Hepatocyte (in vitro differentiated cells): ENCODE measurements at regions not wholly inside any gene's neighbourhood (a gene's known extent, or its start where the extent isn't known, plus 50 kb on each side); places are given as distances from the start of the nearest gene placed in this dataset.

Source experiments
- DNase-seq: peaks from one replicate; pipeline ENCODE4 v3.0.0-alpha.2; 2016; ENCODE audit warnings: low spot score
- H2AFZ ChIP-seq: fragments of 200-600 bp; sonication (generic); 2 replicates; pipeline ENCODE4 v1.6.0; 2016; ENCODE audit warnings: antibody characterized with exemption, mild to moderate bottlenecking
- H3K27ac ChIP-seq: fragments of 200-600 bp; sonication (generic); 2 replicates; pipeline ENCODE4 v1.5.1; 2016; ENCODE audit warnings: mild to moderate bottlenecking
- H3K27me3 ChIP-seq: fragments of 200-600 bp; sonication (generic); 2 replicates; pipeline ENCODE4 v1.6.1; 2016
- H3K36me3 ChIP-seq: fragments of 200-600 bp; sonication (generic); replicated peaks from 2 replicates; pipeline ENCODE4 v1.5.1; 2016; ENCODE audit warnings: low read depth; ENCODE audit not compliant: insufficient read depth
- H3K4me1 ChIP-seq: fragments of 200-600 bp; sonication (generic); 2 replicates; pipeline ENCODE4 v1.5.1; 2016; ENCODE audit warnings: mild to moderate bottlenecking, moderate library complexity; ENCODE audit not compliant: insufficient read depth
- H3K4me2 ChIP-seq: fragments of 200-600 bp; sonication (generic); 2 replicates; pipeline ENCODE4 v1.6.0; 2016
- H3K4me3 ChIP-seq: fragments of 200-600 bp; sonication (generic); 2 replicates; pipeline ENCODE4 v1.5.1; 2016; ENCODE audit warnings: mild to moderate bottlenecking
- H3K79me2 ChIP-seq: fragments of 200-600 bp; sonication (generic); 2 replicates; pipeline ENCODE4 v1.6.0; 2017; ENCODE audit warnings: mild to moderate bottlenecking
- H3K9me2 ChIP-seq: fragments of 200-600 bp; sonication (generic); replicated peaks from 2 replicates; pipeline ENCODE4 v1.6.0; 2017; ENCODE audit warnings: mild to moderate bottlenecking; ENCODE audit not compliant: insufficient read depth
- H3K9me3 ChIP-seq: fragments of 200-600 bp; sonication (generic); 2 replicates; pipeline ENCODE4 v1.5.1; 2016; ENCODE audit warnings: low read depth, mild to moderate bottlenecking
- H4K20me1 ChIP-seq: fragments of 200-600 bp; sonication (generic); 2 replicates; pipeline ENCODE4 v1.6.0; 2016; ENCODE audit warnings: mild to moderate bottlenecking; ENCODE audit not compliant: insufficient read depth, poor library complexity, severe bottlenecking
- EZH2 ChIP-seq: fragments of 200-600 bp; sonication (generic); IDR thresholded peaks from 2 replicates; pipeline ENCODE4 v1.6.1; 2016; ENCODE audit warnings: antibody characterized with exemption, mild to moderate bottlenecking, borderline replicate concordance
- EZH2phosphoT487 ChIP-seq: fragments of 200-600 bp; sonication (generic); IDR thresholded peaks from one replicate; pipeline ENCODE4 v1.6.1; 2018; ENCODE audit warnings: antibody characterized with exemption, mild to moderate bottlenecking, low read depth, moderate library complexity; ENCODE audit not compliant: unreplicated experiment, severe bottlenecking
- WGBS: methylation state at CpG from one replicate; pipeline ENCODE4 v1.1.6; 2016; ENCODE audit warnings: low lambda C conversion rate; ENCODE audit errors: missing lambda C conversion rate; 5-methylcytosine and 5-hydroxymethylcytosine counted together
- TF ChIP-seq, protein P1 (sequence below): fragments of 200-600 bp; sonication (generic); IDR thresholded peaks from 2 replicates; pipeline ENCODE4 v1.5.1; 2016; ENCODE audit warnings: antibody characterized with exemption, mild to moderate bottlenecking; ENCODE audit not compliant: poor library complexity

DNA sequence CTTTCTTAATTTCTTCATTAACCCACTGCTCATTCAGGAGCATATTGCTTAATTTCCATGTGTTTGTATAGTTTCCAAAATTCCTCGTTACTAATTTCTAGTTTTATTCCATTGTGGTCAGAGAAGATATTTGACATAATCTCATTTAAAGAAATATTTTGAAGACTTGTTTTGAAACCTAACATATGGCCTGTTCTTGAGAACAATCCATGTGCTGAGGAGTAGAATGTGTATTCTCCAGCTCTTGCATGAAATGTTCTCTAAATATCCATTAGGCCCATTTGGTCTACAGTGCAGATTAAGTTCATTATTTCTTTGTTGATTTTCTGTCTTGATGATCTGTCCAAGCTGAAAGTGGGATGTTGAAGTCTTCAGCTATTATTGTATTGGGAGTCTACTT lies 251.7 kb downstream of the ALDH8A1 start:
- H3K9me2 ChIP-seq: no peaks in the 10 kb centered on the region

DNA sequence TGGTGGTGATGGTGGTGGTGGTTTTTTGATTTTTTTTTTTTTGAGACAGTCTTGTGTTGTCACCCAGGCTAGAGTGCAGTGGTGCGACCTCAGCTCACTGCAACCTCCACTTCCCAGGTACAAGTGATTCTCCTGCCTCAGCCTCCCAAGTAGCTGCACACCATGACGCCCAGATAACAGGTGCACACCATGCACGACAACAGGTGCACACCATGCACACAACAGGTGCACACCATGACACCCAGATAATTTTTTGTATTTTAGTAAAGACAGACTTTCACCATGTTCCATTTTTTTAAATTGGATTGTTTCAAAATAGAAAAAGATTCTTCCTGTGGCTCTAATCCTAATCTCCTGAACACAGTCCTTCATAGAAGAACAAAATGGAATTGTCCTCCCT lies 257.9 kb downstream of the ALDH8A1 start:
- no peaks in the 10 kb centered on the region for H3K79me2 ChIP-seq
- no peak overlapping the region for H2AFZ ChIP-seq
- H3K27ac ChIP-seq: no peak overlapping the region
- no peaks in the 10 kb centered on the region for H3K4me1 ChIP-seq
- 93% methylated on average over 3 of the region's 3 CpGs for WGBS
- no peak overlapping the region for H3K4me3 ChIP-seq
- no peaks in the 10 kb centered on the region for H3K36me3 ChIP-seq
- no peaks in the 10 kb centered on the region for H3K27me3 ChIP-seq
- TF ChIP-seq EZH2 (no peak), EZH2phosphoT487 (no peak)
- TF ChIP-seq, protein P1, sequence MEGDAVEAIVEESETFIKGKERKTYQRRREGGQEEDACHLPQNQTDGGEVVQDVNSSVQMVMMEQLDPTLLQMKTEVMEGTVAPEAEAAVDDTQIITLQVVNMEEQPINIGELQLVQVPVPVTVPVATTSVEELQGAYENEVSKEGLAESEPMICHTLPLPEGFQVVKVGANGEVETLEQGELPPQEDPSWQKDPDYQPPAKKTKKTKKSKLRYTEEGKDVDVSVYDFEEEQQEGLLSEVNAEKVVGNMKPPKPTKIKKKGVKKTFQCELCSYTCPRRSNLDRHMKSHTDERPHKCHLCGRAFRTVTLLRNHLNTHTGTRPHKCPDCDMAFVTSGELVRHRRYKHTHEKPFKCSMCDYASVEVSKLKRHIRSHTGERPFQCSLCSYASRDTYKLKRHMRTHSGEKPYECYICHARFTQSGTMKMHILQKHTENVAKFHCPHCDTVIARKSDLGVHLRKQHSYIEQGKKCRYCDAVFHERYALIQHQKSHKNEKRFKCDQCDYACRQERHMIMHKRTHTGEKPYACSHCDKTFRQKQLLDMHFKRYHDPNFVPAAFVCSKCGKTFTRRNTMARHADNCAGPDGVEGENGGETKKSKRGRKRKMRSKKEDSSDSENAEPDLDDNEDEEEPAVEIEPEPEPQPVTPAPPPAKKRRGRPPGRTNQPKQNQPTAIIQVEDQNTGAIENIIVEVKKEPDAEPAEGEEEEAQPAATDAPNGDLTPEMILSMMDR: no peak
- no peaks in the 10 kb centered on the region for H4K20me1 ChIP-seq
- H3K9me3 ChIP-seq: no peaks in the 10 kb centered on the region
- no peak overlapping the region for H3K4me2 ChIP-seq
- H3K9me2 ChIP-seq: no peaks in the 10 kb centered on the region
- no peak for DNase-seq

More for the DNA sequence above, 251.7 kb downstream of the ALDH8A1 start:
- no peak overlapping the region for H3K4me3 ChIP-seq
- H3K4me1 ChIP-seq: no peaks in the 10 kb centered on the region
- no peak overlapping the region for H2AFZ ChIP-seq
- no peaks in the 10 kb centered on the region for H3K27me3 ChIP-seq
- no peaks in the 10 kb centered on the region for H3K79me2 ChIP-seq
- H3K4me2 ChIP-seq: no peak overlapping the region
- no peak overlapping the region for H3K27ac ChIP-seq
- no peaks in the 10 kb centered on the region for H3K9me3 ChIP-seq
- no peak for TF ChIP-seq EZH2
- TF ChIP-seq, protein P1: no peak
- no peak for TF ChIP-seq EZH2phosphoT487
- WGBS: 80% methylated on average over 1 of the region's 1 CpG
- DNase-seq: no peak
- no peaks in the 10 kb centered on the region for H4K20me1 ChIP-seq
- no peaks in the 10 kb centered on the region for H3K36me3 ChIP-seq

DNA sequence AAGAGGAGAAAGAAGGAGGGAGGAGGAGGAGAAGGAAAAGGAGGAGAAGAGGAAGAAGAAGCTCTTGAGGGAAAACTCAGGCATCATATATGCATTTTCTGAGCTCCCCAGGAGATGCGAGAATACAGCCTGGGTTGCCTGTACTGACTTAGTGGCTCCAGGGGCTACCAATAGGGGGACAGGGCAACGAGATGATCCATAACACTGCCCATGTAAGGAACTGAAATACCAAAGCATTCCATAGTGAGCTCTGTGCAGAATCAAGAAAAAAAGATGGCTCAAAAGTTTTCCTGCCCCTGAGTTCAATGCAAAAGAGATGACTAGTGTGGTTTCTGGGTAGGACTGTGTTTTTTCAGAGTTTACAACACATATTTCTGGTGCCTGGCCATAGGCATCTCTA lies 258.7 kb downstream of the ALDH8A1 start:
- 77% methylated on average over 2 of the region's 2 CpGs for WGBS
- Histone ChIP-seq H3K4me2 (no peak overlapping the region), H3K9me3 (no peaks in the 10 kb centered on the region), H4K20me1 (no peaks in the 10 kb centered on the region), H3K36me3 (no peaks in the 10 kb centered on the region), H3K27me3 (no peaks in the 10 kb centered on the region), H2AFZ (no peak overlapping the region), H3K9me2 (no peaks in the 10 kb centered on the region), H3K79me2 (no peaks in the 10 kb centered on the region), H3K4me1 (no peaks in the 10 kb centered on the region), H3K4me3 (no peak overlapping the region), H3K27ac (no peak overlapping the region)
- TF ChIP-seq EZH2: no peak
- no peak for TF ChIP-seq EZH2phosphoT487
- DNase-seq: no peak

DNA sequence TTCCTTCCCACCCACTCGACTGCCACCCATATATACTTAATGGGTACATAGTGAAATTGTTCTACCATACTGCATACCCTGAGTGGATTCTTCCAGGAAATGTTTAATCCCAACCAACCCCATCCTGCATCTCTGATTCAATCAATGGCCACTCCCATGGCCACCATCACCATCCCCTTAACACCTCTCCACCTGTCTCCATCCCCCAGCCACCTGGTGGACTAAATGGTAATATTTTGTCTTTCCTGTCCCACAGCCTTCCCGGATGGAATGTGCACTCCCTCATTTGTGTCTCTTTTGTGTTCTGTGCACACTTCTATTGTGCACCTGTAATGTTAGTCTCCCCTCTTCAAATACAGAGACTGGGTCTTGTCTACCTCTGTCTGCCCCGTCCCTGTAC lies 259.9 kb downstream of the ALDH8A1 start:
- no peaks in the 10 kb centered on the region for H3K27me3 ChIP-seq
- no peak overlapping the region for H3K27ac ChIP-seq
- no peaks in the 10 kb centered on the region for H3K79me2 ChIP-seq
- no peaks in the 10 kb centered on the region for H3K9me3 ChIP-seq
- TF ChIP-seq, protein P1: no peak
- TF ChIP-seq EZH2phosphoT487 (no peak), EZH2 (no peak)
- WGBS: 83% methylated on average over 3 of the region's 3 CpGs
- H3K9me2 ChIP-seq: no peaks in the 10 kb centered on the region
- no peaks in the 10 kb centered on the region for H3K4me1 ChIP-seq
- H2AFZ ChIP-seq: no peak overlapping the region
- no peaks in the 10 kb centered on the region for H3K36me3 ChIP-seq
- no peak overlapping the region for H3K4me3 ChIP-seq
- no peak for DNase-seq
- H3K4me2 ChIP-seq: no peak overlapping the region
- H4K20me1 ChIP-seq: no peaks in the 10 kb centered on the region
